Embryonic facial prominence (tissue), 1 donor: ENCODE measurements at regions not wholly inside any gene's neighbourhood (a gene's known extent, or its start where the extent isn't known, plus 50 kb on each side); places are given as distances from the start of the nearest gene placed in this dataset.

ENCODE experiments used
- DNase-seq: peaks from one replicate; pipeline ENCODE4 v3.0.0-alpha.2; 2016; ENCODE audit errors: extremely low spot score

GRCh38 chr17:5694551-5694950 is 110.2 kb upstream of the NLRP1 start:
- no peak for DNase-seq

GRCh38 chr17:5695480-5695879 is 111.2 kb upstream of the NLRP1 start:
- no peak for DNase-seq

DNA sequence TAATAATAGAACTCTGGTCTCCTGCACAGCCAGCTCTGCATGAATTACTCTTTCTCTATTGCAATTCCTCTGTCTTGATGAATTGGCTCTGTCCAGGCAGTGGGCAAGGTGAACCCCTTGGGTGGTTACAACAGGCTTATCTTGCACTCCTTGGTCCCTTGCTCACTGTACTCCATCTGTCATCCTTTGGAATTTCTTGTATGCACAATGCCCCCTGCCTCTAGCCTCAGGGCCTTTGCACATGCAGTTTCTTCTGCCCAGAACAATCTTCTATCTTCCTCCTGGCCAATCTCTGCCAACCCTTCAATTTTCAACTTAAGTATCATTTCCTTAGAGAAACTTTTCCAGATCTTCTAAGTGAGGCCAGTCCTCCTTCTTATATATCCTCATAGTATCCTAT is 114.7 kb upstream of the NLRP1 start:
- DNase-seq: no peak

DNA sequence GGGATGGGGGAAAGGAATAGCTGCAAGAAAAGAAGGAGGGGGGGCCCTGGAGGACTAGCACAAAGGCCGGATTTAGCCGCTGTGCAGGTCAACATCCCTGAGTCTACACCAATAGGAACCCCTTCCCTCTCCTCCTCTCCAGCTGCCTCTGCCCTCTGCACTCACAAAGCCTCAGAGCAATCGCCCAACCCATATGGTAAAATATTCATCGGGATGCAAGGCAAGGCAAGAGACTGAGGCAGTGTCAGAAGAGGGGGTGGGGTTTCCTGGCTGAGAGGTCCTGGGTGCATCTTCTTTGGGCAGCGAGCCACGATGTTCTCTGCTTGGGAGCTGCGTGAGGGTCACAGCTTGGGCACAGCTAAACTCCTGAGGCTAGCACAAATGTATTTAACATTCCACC is 115.5 kb upstream of the NLRP1 start:
- DNase-seq: no peak

DNA sequence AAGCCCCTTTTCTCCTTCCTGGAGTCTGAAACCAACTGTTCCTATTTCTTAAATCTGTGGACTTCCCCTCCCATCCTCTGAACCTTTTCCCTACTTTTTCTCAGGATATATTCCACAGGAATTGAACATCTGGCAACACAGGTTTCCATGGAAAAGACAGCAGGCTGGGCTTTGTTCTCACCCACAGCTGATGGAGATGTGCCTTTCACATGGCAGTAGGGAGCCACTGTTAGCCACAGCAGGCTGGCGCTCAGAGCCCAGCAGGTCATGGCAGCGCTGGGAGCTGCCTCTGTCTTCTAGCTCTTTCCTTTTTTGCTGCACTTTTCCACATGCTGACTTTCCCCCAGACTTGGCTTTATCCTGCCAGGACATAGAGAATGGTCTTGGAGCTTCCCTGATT is 116.4 kb upstream of the NLRP1 start:
- DNase-seq: no peak

GRCh38 chr17:5701381-5701780 is 117.1 kb upstream of the NLRP1 start:
- DNase-seq: no peak

- DNase-seq: no peak
Measured at GRCh38 chr17:5702951-5703510, 118.7 kb upstream of the NLRP1 start.

- DNase-seq: no peak
Measured at GRCh38 chr17:5703736-5704135, 119.4 kb upstream of the NLRP1 start.

GRCh38 chr17:5705081-5705875 is 121.0 kb upstream of the NLRP1 start:
- DNase-seq: no peak

GRCh38 chr17:5705876-5706576 is 121.7 kb upstream of the NLRP1 start:
- DNase-seq: no peak

DNA sequence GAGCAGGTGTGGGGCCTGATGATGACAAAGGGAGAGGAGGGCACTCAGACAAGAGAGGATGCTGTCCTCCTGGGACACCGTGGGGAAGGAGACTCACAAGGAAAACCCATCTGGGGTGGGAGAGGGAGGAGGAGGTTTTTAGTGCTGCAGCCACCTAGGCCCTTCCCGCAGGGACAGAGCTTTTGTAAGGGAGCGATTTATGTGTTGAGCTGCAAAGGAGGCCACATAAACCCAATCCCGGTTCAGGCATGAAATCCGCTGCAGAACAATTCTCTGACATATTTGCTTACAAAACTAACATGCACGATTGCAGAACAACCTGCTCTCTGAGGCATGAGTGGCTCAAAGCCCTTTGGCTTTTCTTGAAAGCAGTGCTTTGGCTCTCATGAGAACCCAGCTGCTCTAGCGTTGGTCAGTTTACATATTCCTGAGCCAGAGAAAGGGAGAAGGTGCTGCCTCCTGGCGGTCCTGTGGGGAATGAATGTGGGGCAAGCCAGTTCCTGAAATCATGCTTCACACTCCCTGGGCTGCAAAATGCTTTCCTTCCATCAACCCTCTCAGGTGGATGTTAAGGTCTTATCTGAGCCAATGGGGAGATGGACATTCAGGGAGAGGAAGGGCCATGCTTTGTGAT is 122.4 kb upstream of the NLRP1 start:
- no peak for DNase-seq

GRCh38 chr17:5707482-5707881 is 123.2 kb upstream of the NLRP1 start:
- DNase-seq: no peak

GRCh38 chr17:5708344-5708743 is 124.0 kb upstream of the NLRP1 start:
- no peak for DNase-seq

DNA sequence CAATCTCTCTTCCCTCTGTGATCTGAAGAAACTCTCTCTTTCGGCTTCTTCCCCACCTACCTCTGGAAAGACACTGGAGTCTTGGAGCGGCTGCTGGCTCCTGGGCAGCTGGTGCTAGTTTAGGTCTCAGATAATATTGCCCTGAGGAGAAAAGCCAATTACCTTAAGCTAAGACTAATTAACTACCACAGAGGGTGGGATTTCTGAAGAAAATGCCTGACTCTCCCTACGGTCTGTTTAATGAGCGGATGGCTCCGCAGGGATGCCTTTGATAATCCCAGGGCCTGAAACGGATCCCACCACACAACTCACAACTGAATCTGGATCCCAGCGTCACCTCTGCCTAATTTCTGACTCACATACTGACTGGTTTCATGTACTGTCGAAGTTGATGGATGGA is 127.0 kb upstream of the NLRP1 start:
- no peak for DNase-seq

GRCh38 chr17:5714993-5715392 is 130.7 kb upstream of the NLRP1 start:
- no peak for DNase-seq

- no peak for DNase-seq
Measured at GRCh38 chr17:5715478-5715877, 131.2 kb upstream of the NLRP1 start.

- no peak for DNase-seq
Measured at GRCh38 chr17:5718726-5719125, 134.4 kb upstream of the NLRP1 start.

GRCh38 chr17:5719976-5720375 is 135.7 kb upstream of the NLRP1 start:
- DNase-seq: no peak

- no peak for DNase-seq
Measured at GRCh38 chr17:5730373-5730772, 146.1 kb upstream of the NLRP1 start.

DNA sequence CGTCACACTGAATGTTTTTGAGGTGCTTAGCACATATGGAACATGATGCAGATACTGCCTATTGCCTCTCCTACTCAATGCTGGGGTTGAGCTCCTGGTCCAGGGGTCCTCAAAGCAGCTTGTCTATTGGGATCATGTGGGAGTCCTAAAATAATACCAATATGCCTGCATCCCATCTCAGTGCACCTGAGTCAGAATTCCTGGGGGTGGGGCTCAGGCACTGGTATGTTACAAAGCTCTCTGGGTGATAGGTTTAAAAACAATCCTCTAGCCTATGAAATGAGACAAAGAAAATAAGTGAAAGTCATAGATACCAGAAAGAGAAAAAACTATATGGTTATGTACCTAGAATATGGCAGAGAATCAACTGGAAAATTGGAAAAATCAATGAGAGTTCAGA is 156.6 kb upstream of the NLRP1 start:
- no peak for DNase-seq

DNA sequence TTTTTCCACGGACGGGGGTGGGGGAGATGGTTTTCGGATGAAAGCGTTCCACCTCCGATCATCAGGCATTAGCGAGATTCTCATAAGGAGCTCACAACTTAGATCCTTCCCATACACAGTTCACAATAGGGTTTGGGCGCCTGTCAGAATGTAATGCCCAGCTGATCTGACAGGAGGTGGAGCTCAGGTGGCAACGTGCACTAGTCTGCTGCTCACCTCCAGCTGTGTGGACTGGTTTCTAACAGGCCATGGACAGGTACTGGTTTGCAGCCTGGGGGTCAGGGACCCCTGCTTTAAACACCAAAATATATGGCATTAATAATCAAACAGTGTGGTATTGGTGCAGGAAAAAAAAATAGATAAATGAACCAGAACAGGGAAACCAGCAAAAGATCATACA is 157.5 kb upstream of the NLRP1 start:
- no peak for DNase-seq

DNA sequence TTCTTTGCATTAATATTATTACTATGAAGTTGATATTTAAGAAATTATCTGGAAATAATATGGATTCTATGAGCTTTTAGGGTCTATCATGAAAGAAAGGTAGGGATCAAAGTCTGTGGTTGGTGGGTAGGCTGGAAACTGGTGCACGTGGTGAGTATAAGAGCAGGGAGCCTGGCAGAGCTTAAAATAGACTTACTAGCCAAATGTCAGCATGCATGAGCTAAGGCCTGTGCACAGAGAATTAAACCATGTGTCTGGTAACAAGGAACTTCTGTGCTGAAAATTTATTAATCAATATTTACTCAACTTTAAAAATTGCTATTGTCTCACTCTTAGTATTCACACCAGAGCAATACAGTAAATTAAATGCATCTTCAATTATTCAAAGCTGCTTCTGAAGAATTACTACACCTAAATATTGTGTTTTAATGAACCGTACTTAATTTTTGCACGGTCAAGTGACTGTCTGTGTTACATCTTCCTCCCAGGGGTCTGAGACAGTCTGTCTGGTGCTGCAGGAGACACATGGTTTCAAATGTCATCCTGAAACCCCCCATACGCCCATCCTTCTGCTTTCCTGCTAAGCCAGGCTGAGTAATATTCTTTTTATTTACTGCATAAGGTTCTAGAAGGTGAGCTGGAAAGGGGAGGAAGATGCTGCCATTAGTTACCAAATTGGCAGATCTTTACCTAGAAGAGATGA is 161.0 kb upstream of the NLRP1 start:
- no peak for DNase-seq
